OCI-LY3 (cell line): ENCODE measurements at regions not wholly inside any gene's neighbourhood (a gene's known extent, or its start where the extent isn't known, plus 50 kb on each side); places are given as distances from the start of the nearest gene placed in this dataset.

Experiments used
- H2AFZ ChIP-seq: fragments of 200-600, 300-600 bp; shearing (Covaris generic); 2 replicates; pipeline ENCODE4 v1.6.0; 2014; ENCODE audit warnings: antibody characterized with exemption, low read depth, low read length
- H3K27ac ChIP-seq: fragments of 200-600, 300-600 bp; sonication (generic); 2 replicates; pipeline ENCODE4 v1.5.1; 2014; ENCODE audit warnings: mild to moderate bottlenecking, low read length, moderate library complexity, mixed read lengths
- H3K27me3 ChIP-seq: fragments of 200-600, 300-600 bp; sonication (generic); 2 replicates; pipeline ENCODE4 v1.6.1; 2014; ENCODE audit warnings: low read depth, low read length, mixed read lengths
- H3K36me3 ChIP-seq: fragments of 200-600, 300-600 bp; sonication (generic); replicated peaks from 2 replicates; pipeline ENCODE3; 2014; ENCODE audit warnings: low read depth, low read length, mixed read lengths
- H3K4me1 ChIP-seq: fragments of 300-600, 200-600 bp; sonication (generic); 2 replicates; pipeline ENCODE4 v1.6.1; 2014; ENCODE audit warnings: low read length, mixed read lengths
- H3K4me2 ChIP-seq: fragments of 200-600, 300-600 bp; sonication (generic); 2 replicates; pipeline ENCODE4 v1.6.1; 2014; ENCODE audit warnings: low read length, mixed read lengths
- H3K4me3 ChIP-seq: fragments of 300-600, 200-600 bp; sonication (generic); 2 replicates; pipeline ENCODE4 v1.5.1; 2014; ENCODE audit warnings: antibody characterized with exemption, mild to moderate bottlenecking, low read length, moderate library complexity
- H3K79me2 ChIP-seq: fragments of 300-600, 200-600 bp; shearing (Covaris generic); 2 replicates; pipeline ENCODE4 v1.6.1; 2014; ENCODE audit warnings: mild to moderate bottlenecking, low read length, mixed read lengths
- H3K9ac ChIP-seq: fragments of 300-600, 200-600 bp; shearing (Covaris generic); 2 replicates; pipeline ENCODE4 v1.6.0; 2014; ENCODE audit warnings: mild to moderate bottlenecking, low read length, moderate library complexity
- H3K9me3 ChIP-seq: fragments of 200-600, 300-600 bp; shearing (Covaris generic); 2 replicates; pipeline ENCODE4 v1.6.1; 2014; ENCODE audit warnings: low read length, mixed read lengths; ENCODE audit not compliant: insufficient read depth
- H4K20me1 ChIP-seq: fragments of 200-600, 300-600 bp; sonication (generic); 2 replicates; pipeline ENCODE4 v1.6.1; 2016; ENCODE audit warnings: low read length, mixed read lengths; ENCODE audit not compliant: insufficient read depth
- CTCF ChIP-seq: fragments of 200-600, 300-600 bp; sonication (generic); IDR thresholded peaks from 2 replicates; pipeline ENCODE4 v1.5.1; 2014; ENCODE audit warnings: antibody characterized with exemption, low read length, low read depth
- EZH2phosphoT487 ChIP-seq: fragments of 200-600 bp; shearing (Covaris generic); IDR thresholded peaks from 2 replicates; pipeline ENCODE4 v1.6.1; 2018; ENCODE audit warnings: antibody characterized with exemption, mixed run types, low read depth

GRCh38 chr2:216279031-216279430 lies 93.3 kb downstream of the MARCHF4 start:
- Histone ChIP-seq H3K9me3 (no peaks in the 10 kb centered on the region), H4K20me1 (no peaks in the 10 kb centered on the region), H3K4me1 (peaks cover 34% of the 10 kb centered on the region), H2AFZ (no peak overlapping the region), H3K4me2 (no peak overlapping the region), H3K36me3 (no peaks in the 10 kb centered on the region), H3K79me2 (no peaks in the 10 kb centered on the region), H3K27ac (no peak overlapping the region), H3K9ac (no peak overlapping the region), H3K27me3 (no peaks in the 10 kb centered on the region), H3K4me3 (no peak overlapping the region)
- no peak for TF ChIP-seq EZH2phosphoT487

DNA sequence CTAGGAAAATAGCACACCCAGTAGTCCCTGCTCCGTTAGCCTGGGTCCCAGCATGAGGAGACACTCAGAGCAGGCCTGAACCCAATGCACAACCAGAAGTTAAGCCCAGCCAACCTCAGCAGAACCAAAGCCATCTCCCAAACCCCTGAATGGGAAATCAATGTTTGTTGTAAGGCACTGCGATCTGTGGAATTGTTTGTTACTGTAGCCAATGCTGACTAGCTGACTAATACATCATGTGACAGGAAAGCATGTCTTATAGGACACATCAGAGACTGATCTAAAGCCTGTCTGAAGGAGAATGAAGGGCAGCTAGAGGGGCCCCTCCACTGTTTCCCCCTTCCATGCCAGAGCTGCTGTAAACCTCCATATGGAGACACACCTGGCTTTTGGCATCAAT lies 96.4 kb downstream of the MARCHF4 start:
- H3K27ac ChIP-seq, result no peak overlapping the region
- no peaks in the 10 kb centered on the region for H3K36me3 ChIP-seq
- H3K4me2 ChIP-seq, result no peak overlapping the region
- no peak for TF ChIP-seq CTCF
- H3K79me2 ChIP-seq, result no peaks in the 10 kb centered on the region
- no peak overlapping the region for H2AFZ ChIP-seq
- no peaks in the 10 kb centered on the region for H3K27me3 ChIP-seq
- H3K4me3 ChIP-seq, result no peak overlapping the region
- H3K9ac ChIP-seq, result no peak overlapping the region
- no peaks in the 10 kb centered on the region for H4K20me1 ChIP-seq
- H3K9me3 ChIP-seq, result no peaks in the 10 kb centered on the region
- peaks cover 17% of the 10 kb centered on the region for H3K4me1 ChIP-seq

DNA sequence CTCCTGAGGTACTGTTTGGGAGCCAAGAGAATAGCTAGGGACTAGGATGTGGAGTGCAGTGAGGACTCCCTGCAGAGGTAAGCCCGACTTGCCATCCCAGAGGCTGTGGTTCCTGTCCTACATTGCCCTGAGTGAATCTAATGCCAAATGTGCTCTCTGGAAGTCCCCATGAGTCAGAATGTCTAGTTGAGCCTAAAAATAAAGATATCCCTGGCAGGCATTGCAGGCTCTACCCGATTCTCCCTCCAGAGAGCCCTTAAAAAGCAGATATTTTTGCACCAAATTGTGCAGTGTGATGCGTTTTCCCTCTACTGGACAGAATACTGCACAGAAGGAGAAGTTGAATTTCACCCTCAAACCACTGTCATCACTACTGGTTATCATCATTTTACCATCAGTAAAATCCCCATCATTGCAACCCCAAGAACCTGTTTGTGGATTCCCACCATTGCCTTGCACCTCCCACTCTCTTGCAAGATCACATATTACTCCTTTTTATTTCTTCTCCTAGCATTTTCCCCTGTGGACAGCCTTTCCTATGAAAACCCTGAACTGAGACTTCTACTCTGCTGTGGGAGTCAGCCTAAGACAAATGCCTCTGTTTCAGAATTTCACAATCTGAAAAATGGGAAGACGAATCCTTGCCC lies 98.0 kb downstream of the MARCHF4 start:
- Histone ChIP-seq H2AFZ (no peak overlapping the region), H3K27me3 (no peaks in the 10 kb centered on the region), H3K4me2 (no peak overlapping the region), H3K27ac (no peak overlapping the region), H3K36me3 (no peaks in the 10 kb centered on the region), H3K9me3 (no peaks in the 10 kb centered on the region), H3K9ac (no peak overlapping the region), H3K4me1 (peaks cover 20% of the 10 kb centered on the region), H4K20me1 (no peaks in the 10 kb centered on the region), H3K79me2 (no peaks in the 10 kb centered on the region), H3K4me3 (no peak overlapping the region)
- no peak for TF ChIP-seq EZH2phosphoT487

DNA sequence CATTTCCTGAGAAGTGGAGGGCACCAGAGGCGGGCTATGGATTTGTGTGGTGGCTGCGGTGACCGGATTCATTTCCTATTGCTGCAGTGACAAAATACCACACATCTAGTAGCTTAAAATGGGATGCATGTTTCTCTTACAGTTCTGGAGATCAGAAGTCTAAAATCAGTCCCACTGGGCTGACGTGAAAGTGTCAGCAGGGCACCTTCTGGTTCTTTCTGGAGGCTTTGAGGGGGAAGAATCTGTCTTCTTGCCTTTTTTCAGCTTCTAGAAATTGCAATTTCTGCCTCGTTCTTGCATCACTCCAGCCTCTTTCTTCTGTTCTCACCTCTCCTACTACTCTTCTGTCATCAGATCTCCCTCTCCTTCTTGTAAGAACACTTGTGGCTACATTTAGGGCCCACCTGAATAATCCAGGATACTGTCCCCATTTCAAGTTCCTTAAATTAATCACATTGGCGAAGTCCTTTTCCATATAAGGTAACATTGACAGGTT lies 111.2 kb downstream of the MARCHF4 start:
- H3K27me3 ChIP-seq, result no peaks in the 10 kb centered on the region

More for the DNA sequence above, 111.2 kb downstream of the MARCHF4 start:
- TF ChIP-seq CTCF (no peak), EZH2phosphoT487 (no peak)
- H3K79me2 ChIP-seq, result no peaks in the 10 kb centered on the region
- H3K9me3 ChIP-seq, result no peaks in the 10 kb centered on the region
- H3K4me3 ChIP-seq, result no peak overlapping the region
- H3K4me1 ChIP-seq, result peaks cover 1% of the 10 kb centered on the region; the same call in 1 of the 2 replicates
- no peak overlapping the region for H3K27ac ChIP-seq
- no peaks in the 10 kb centered on the region for H3K36me3 ChIP-seq
- H3K9ac ChIP-seq, result no peak overlapping the region
- no peak overlapping the region for H2AFZ ChIP-seq
- no peaks in the 10 kb centered on the region for H4K20me1 ChIP-seq
- H3K4me2 ChIP-seq, result no peak overlapping the region
